Non-pigmented ciliary epithelial cell (primary cell): ENCODE measurements at regions not wholly inside any gene's neighbourhood (a gene's known extent, or its start where the extent isn't known, plus 50 kb on each side); places are given as distances from the start of the nearest gene placed in this dataset.
A peak's percentile ranks its signal among the peaks of the same experiment; 100 is the strongest.

Experiments
- DNase-seq: peaks from one replicate; pipeline ENCODE4 v3.0.0-alpha.2; 2010; ENCODE audit warnings: low read depth

DNA sequence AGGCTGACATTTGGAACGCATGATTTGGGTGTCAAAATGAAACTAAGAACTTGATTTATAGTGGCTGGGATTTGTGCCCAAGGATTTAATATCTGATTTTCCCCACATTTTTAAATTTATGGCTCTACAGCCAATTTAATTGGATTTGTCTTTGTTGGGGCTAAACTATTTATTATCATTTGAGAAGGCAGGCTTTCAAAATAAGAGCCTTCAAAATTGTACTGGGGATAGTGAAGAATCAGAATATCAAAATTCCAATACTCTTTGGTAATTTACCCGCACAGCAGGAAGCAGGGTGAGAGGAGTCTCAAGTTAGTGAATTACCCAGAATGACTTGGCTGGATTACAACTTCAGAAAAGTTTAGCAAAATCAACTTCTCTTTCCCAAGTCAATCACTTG lies 278.1 kb downstream of the LRATD1 start:
- no peak for DNase-seq

DNA sequence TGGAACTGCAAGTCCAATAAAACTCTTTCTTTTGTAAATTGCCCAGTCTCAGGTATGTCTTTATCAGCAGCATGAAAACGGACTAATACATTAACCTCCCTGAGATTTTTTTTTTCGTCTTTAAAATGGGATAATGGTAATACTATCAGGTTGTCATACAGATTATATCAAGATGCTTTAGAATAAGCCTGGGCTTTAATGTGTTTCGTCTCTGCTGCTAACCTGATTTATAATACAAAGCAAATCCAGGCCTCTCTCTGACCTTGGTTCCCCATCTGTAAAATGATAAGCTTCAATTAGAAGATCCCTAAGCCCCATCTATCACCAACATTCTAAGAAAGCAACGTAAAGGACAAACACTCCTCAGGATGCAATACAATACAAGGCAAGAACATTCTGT lies 283.5 kb downstream of the LRATD1 start:
- no peak for DNase-seq

DNA sequence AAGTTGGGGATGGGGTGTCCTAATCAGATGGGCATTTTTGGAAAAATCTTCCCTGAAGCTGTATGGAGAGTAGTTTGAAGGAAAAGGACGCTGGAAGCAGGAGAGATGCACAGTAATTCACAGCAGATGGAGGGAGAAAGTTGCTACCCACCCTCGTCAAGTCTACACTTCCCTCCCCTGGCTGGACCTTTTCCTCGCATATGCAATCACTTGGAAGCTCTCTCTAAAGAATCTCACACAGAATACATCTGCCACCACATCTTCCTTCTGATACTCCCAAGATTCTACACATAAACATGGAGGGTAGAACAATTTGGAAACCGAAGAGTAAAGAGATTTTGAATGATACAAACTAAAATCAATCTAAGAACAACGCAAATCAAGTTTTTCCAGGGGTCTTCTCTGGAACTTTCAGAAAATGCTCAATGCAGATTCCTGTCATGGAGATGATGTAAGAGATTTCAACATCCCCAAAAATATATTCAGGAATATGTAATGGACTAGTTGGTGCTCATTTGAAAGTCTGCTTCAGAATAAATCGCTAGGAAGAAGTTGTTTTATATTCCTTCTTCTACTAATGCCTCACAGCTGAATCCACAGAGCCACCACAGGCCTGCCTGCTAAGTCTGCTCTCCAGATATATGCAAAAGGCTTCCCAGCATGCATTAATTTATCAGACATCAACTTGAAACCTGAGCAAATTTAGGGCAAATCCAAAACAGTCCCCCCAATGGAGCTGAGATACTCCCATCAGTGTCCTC lies 291.5 kb downstream of the LRATD1 start:
- no peak for DNase-seq

DNA sequence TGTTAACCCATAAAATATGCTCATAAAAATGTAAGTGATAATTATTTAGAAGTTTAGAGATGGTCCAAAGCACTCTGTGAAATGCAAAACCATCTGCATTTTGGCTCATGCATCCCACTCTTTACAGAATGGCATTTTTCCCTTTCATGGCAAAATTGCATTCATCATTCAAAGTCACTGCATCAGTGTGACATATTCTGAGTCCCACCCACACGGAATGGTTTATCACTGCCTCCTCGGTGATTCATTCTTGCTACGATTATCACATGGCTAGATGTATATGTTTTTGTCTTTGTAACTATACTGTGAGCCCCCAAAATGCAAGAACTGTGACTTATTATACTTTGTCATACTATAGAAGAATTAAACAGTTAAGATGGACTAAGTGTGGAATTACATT lies 293.0 kb downstream of the LRATD1 start:
- no peak for DNase-seq

GRCh38 chr2:14927021-14927564 lies 294.6 kb downstream of the LRATD1 start:
- no peak for DNase-seq

DNA sequence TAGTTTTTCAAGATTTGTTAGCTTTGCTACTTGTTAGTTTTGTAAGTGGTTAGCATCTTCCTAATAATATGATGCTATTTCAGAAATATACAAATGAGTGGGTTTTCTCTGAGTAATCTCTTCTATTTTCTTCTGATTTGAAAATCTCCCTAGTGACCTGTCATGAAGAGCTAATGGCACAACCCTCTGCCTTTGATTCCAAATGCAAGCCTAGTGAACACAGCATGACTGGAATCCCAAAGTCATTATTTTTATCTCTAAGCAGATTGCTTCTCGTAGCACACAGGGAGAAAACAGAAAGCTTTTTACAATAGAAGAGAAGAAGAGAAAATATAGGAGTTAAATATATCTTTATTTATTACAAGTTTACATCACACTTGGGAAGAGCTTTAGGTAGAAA lies 295.5 kb downstream of the LRATD1 start:
- no peak for DNase-seq

GRCh38 chr2:14930441-14930840 lies 297.9 kb downstream of the LRATD1 start:
- no peak for DNase-seq

GRCh38 chr2:14932285-14932684 lies 299.8 kb downstream of the LRATD1 start:
- DNase-seq = no peak

- no peak for DNase-seq
Measured at GRCh38 chr2:14933753-14934152, 301.2 kb downstream of the LRATD1 start.

- DNase-seq = no peak
Measured at GRCh38 chr2:14936426-14936825, 303.9 kb downstream of the LRATD1 start.

GRCh38 chr2:14937336-14937735 lies 304.8 kb downstream of the LRATD1 start:
- no peak for DNase-seq

- no peak for DNase-seq
Measured at GRCh38 chr2:14941151-14941631, 308.7 kb downstream of the LRATD1 start.

DNA sequence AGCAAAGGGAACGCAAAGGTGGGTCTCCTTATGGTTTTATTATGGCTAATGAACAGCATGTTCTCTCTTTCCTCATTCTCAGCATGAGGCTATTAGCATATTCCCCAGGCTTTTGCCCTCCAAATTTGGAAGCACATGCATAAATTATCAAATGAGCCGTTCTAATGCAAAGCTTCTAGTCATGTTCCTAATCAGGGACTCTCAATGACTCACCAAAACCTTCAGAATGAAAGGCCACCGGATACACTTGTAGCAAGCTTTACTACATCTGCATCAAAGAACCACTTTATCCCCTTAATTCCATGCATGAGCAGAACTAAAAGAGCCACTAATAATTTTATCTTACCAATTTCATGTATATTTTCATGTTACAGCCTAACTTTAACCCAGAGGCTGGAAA lies 310.5 kb downstream of the LRATD1 start:
- no peak for DNase-seq

DNA sequence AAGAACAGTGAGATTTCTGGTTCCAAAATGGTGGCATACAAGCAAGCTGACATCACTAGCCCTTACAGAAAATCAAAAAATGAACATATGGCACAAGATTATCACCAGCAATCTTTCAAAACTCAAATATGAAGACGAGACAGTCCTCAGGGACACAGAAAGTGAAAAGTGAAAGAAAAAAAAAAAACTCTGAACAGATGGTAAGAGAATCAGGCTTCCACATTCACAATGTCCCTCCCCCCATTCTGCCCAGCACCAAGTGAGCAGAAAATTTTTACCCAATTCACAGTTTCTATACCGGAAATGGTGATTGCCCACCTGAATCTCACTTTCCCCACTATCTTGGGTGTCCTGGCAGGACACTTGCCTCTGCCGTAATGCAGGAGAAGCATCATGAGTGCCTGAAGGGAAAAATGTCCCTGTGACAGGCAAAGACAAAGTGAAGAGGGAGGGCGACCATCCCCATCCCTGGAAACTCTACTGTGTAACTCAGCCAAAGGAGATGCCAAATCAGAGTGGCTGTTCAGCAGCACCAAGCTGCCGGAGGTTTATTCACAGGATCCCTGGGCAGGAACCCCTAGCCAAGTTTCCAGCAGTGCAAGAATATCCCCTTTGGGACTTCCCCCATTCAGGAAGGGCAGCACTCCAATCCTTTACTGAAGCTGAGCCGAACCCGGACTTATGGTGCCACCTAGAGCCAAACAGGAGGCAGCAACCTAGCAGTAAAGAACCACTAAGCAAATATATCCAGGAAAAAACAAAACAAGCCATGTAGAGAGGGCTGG lies 312.2 kb downstream of the LRATD1 start:
- peak; percentile 1 for DNase-seq

GRCh38 chr2:14951569-14952285 lies 319.2 kb downstream of the LRATD1 start:
- DNase-seq = no peak

- no peak for DNase-seq
Measured at GRCh38 chr2:14952400-14952963, 320.0 kb downstream of the LRATD1 start.

GRCh38 chr2:14960686-14961324 lies 328.3 kb downstream of the LRATD1 start:
- no peak for DNase-seq

- no peak for DNase-seq
Measured at GRCh38 chr2:14967729-14968128, 335.2 kb downstream of the LRATD1 start.

GRCh38 chr2:14975381-14975780 lies 342.9 kb downstream of the LRATD1 start:
- peak; percentile 3 for DNase-seq

GRCh38 chr2:14977021-14977420 lies 344.5 kb downstream of the LRATD1 start:
- no peak for DNase-seq

GRCh38 chr2:14978845-14979244 lies 346.3 kb downstream of the LRATD1 start:
- no peak for DNase-seq

DNA sequence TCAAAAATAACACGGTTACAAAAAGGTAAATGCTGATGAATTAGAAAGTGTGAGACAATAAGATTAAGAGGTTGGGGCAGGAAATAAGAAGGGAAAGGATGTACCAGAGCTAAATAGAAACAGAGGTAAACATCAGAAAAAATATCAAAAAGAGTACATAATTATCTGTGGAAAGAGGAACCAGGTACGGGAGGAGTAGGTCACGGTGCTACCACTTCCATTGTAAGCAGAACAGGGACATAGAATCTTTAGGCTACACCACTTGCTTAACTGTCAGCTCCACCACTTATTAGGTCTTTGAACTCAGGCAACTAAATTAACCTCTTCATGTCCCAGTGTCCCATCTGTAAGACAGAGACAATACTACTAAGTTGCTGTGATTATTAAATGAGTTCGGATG lies 350.3 kb downstream of the LRATD1 start:
- no peak for DNase-seq
